ENCODE measurements at regions not wholly inside any gene's neighbourhood (a gene's known extent, or its start where the extent isn't known, plus 50 kb on each side); places are given as distances from the start of the nearest gene placed in this dataset.
"Not testable (repeated sequence)": the region's sequence is repeated elsewhere in the genome, so short reads cannot be mapped to it uniquely, and the experiment has no call there.

DNA sequence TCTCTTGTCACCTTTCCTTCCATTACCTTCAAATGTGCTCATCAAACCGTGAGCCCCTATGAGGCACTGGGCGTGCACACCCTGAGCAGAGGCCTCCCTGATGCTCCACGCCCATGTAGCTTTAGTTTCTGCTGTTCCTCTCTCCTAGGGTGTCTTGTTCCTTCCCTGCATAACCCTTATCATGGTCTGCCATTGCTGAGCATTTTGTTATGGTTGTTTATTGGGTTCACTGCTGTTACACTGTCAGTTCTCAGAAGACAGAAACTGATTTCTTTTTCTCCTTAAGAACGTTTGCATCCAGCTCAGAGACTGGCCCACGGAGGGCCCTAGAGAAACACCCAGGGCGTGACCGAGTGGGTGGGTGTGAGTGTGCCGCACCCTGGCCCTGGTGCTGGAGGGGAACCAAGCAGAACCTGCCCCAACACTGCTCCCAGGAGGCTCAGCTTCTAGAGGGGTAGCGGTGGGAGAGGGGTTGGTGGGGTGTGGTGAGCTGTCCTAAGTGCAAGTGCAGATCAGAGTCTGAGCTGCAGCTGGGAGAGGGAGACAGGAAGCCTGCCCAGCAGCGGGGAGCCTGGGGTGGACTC is 61.4 kb upstream of the URI1 start:
- intact Hi-C loops (cut with DNase I), result no loop called here
- no peak overlapping the region for H3K4me3 ChIP-seq
- TF ChIP-seq CTCF (IDR thresholded peaks at IDR 0.05), result no peak
- no peaks in the 10 kb centered on the region for H3K36me3 ChIP-seq
- no peak for DNase-seq (ENCODE audit: low spot score in 2 of 2)
- no peaks in the 10 kb centered on the region for H3K4me1 ChIP-seq
- no peaks in the 10 kb centered on the region for H3K27me3 ChIP-seq
- H3K27ac ChIP-seq, result no peak overlapping the region
- H3K9me3 ChIP-seq, result no peaks in the 10 kb centered on the region

- no peak for DNase-seq (ENCODE audit: low spot score in 2 of 2)
- Histone ChIP-seq H3K27ac (no peak overlapping the region), H3K27me3 (no peaks in the 10 kb centered on the region), H3K36me3 (no peaks in the 10 kb centered on the region), H3K4me1 (no peaks in the 10 kb centered on the region), H3K9me3 (no peaks in the 10 kb centered on the region), H3K4me3 (no peak overlapping the region)
- no peak for TF ChIP-seq CTCF (IDR thresholded peaks at IDR 0.05)
- intact Hi-C loops (cut with DNase I), result no loop called here
Observed at GRCh38 chr19:29881386-29881785, 60.7 kb upstream of the URI1 start.

DNA sequence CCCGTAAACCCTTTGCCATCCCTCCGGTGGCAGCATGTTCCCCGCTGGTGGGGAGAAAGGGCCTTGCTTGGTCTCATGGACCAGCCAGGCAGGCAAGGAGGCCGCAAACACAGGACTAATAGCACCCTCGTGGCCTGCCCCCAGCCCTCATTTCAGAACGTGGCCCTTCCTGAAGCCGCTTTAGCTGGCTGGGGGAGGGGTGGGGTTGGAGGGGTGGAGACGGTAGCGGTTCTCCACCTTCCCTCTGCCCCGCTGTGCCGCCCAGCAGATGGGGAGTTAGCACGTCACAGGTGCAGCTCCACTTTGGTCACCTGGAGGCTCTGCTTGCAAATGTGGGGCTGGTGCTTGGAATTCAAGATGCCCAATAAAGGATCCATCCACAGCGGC is 59.3 kb upstream of the URI1 start:
- Histone ChIP-seq H3K9me3 (no peaks in the 10 kb centered on the region), H3K36me3 (no peaks in the 10 kb centered on the region), H3K4me3 (no peak overlapping the region), H3K4me1 (no peaks in the 10 kb centered on the region), H3K27me3 (no peaks in the 10 kb centered on the region), H3K27ac (no peak overlapping the region)
- DNase-seq (ENCODE audit: low spot score in 2 of 2), result peak in 1 of 2 donors; percentile 31
- intact Hi-C loops (cut with DNase I), result no loop called here
- no peak for TF ChIP-seq CTCF (IDR thresholded peaks at IDR 0.05)

GRCh38 chr19:29884044-29884443 is 58.0 kb upstream of the URI1 start:
- Histone ChIP-seq H3K27ac (no peak overlapping the region), H3K4me1 (no peaks in the 10 kb centered on the region), H3K4me3 (no peak overlapping the region), H3K27me3 (no peaks in the 10 kb centered on the region), H3K9me3 (no peaks in the 10 kb centered on the region), H3K36me3 (no peaks in the 10 kb centered on the region)
- DNase-seq (ENCODE audit: low spot score in 2 of 2), result no peak
- intact Hi-C loops (cut with DNase I), result no loop called here
- TF ChIP-seq CTCF (IDR thresholded peaks at IDR 0.05), result no peak

- Histone ChIP-seq H3K27me3 (no peaks in the 10 kb centered on the region), H3K27ac (no peak overlapping the region), H3K4me3 (no peak overlapping the region), H3K36me3 (no peaks in the 10 kb centered on the region), H3K4me1 (no peaks in the 10 kb centered on the region), H3K9me3 (no peaks in the 10 kb centered on the region)
- TF ChIP-seq CTCF (IDR thresholded peaks at IDR 0.05), result no peak
- intact Hi-C loops (cut with DNase I), result no loop called here
- peak in 1 of 2 donors; percentile 9 for DNase-seq (ENCODE audit: low spot score in 2 of 2)
Observed at GRCh38 chr19:29884466-29884865, 57.6 kb upstream of the URI1 start.

- intact Hi-C loops (cut with DNase I); H3K4me1 ChIP-seq; H3K9me3 ChIP-seq; H3K36me3 ChIP-seq; H3K4me3 ChIP-seq; H3K27me3 ChIP-seq; H3K27ac ChIP-seq: not testable (repeated sequence)
- peak in 1 of 2 donors; percentile 25 for DNase-seq (ENCODE audit: low spot score in 2 of 2)
Observed at GRCh38 chr19:29886106-29886505, 55.9 kb upstream of the URI1 start.

Measured in ascending aorta (tissue), 2 donors.